Dermis microvascular lymphatic vessel endothelial cell (primary cell): ENCODE measurements at regions not wholly inside any gene's neighbourhood (a gene's known extent, or its start where the extent isn't known, plus 50 kb on each side); places are given as distances from the start of the nearest gene placed in this dataset.

Experiments used
- DNase-seq, 2 donors: peaks; one replicate each; pipeline versions ENCODE4 v3.0.0 to v3.0.0-alpha.2; 2010; ENCODE audit warnings: low read depth in 2 of 2

GRCh38 chr12:113620437-113620976 is 148.8 kb upstream of the LHX5 start:
- no peak for DNase-seq

GRCh38 chr12:113619202-113619601 is 147.5 kb upstream of the LHX5 start:
- no peak for DNase-seq

GRCh38 chr12:113613414-113613813 is 141.7 kb upstream of the LHX5 start:
- no peak for DNase-seq

- DNase-seq: no peak
These were observed 141.1 kb upstream of the LHX5 start for GRCh38 chr12:113612793-113613192.

GRCh38 chr12:113612076-113612728 is 140.5 kb upstream of the LHX5 start:
- no peak for DNase-seq

- no peak for DNase-seq
These were observed 140.0 kb upstream of the LHX5 start for GRCh38 chr12:113611652-113612051.

GRCh38 chr12:113610698-113611097 is 139.0 kb upstream of the LHX5 start:
- no peak for DNase-seq

GRCh38 chr12:113609692-113610469 is 138.2 kb upstream of the LHX5 start:
- DNase-seq: no peak

- DNase-seq: no peak
These were observed 133.0 kb upstream of the LHX5 start for GRCh38 chr12:113604666-113605065.

GRCh38 chr12:113601656-113602263 is 130.1 kb upstream of the LHX5 start:
- DNase-seq: peak in 1 of 2 donors; percentile 5

GRCh38 chr12:113598815-113599406 is 127.2 kb upstream of the LHX5 start:
- no peak for DNase-seq

- no peak for DNase-seq
These were observed 123.3 kb upstream of the LHX5 start for GRCh38 chr12:113594967-113595366.

GRCh38 chr12:113591480-113591974 is 119.9 kb upstream of the LHX5 start:
- DNase-seq: no peak

GRCh38 chr12:113589437-113589836 is 117.8 kb upstream of the LHX5 start:
- DNase-seq: no peak

- DNase-seq: no peak
These were observed 116.0 kb upstream of the LHX5 start for GRCh38 chr12:113587720-113588119.

GRCh38 chr12:113586461-113586860 is 114.8 kb upstream of the LHX5 start:
- DNase-seq: no peak

- DNase-seq: no peak
These were observed 111.0 kb upstream of the LHX5 start for GRCh38 chr12:113582521-113583218.

- no peak for DNase-seq
These were observed 109.7 kb upstream of the LHX5 start for GRCh38 chr12:113581342-113581741.

GRCh38 chr12:113580437-113580836 is 108.8 kb upstream of the LHX5 start:
- DNase-seq: no peak

- no peak for DNase-seq
These were observed 105.9 kb upstream of the LHX5 start for GRCh38 chr12:113577464-113578129.

- no peak for DNase-seq
These were observed 103.7 kb upstream of the LHX5 start for GRCh38 chr12:113575386-113575785.
